DND-41 (cell line): ENCODE measurements at regions not wholly inside any gene's neighbourhood (a gene's known extent, or its start where the extent isn't known, plus 50 kb on each side); places are given as distances from the start of the nearest gene placed in this dataset.

ENCODE experiments used
- EZH2 ChIP-seq: IDR thresholded peaks from 3 replicates; pipeline ENCODE4 v1.6.1; 2012; ENCODE audit warnings: borderline replicate concordance, low read depth, mild to moderate bottlenecking, moderate library complexity, low read length, inconsistent platforms; ENCODE audit not compliant: severe bottlenecking
- TF ChIP-seq, protein P1 (sequence below): IDR thresholded peaks from 2 replicates; pipeline ENCODE4 v1.5.1; 2012; ENCODE audit warnings: borderline replicate concordance, low read length, moderate library complexity, mild to moderate bottlenecking; ENCODE audit not compliant: poor library complexity, severe bottlenecking; ENCODE audit errors: extremely low read depth

DNA sequence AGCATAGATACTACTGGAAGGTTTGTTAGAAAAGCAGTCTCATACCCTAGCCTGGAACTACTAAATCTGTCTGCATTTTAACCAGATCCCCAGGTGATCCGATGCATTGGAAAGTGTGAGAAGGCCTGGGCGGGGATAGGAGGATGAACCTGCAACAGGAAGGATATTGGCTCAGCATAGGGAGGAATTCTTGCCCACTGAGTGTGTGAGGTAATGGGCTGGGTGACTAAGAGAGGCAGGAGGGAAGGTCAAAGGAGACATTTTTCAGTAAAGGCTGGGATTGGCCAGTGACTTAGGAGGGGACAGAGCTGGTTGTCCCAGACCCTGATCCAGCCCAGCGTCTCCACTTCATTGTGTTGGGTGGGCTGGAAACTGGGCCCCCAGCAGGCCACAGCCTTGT is 191.0 kb upstream of the LRFN2 start:
- TF ChIP-seq, protein P1, sequence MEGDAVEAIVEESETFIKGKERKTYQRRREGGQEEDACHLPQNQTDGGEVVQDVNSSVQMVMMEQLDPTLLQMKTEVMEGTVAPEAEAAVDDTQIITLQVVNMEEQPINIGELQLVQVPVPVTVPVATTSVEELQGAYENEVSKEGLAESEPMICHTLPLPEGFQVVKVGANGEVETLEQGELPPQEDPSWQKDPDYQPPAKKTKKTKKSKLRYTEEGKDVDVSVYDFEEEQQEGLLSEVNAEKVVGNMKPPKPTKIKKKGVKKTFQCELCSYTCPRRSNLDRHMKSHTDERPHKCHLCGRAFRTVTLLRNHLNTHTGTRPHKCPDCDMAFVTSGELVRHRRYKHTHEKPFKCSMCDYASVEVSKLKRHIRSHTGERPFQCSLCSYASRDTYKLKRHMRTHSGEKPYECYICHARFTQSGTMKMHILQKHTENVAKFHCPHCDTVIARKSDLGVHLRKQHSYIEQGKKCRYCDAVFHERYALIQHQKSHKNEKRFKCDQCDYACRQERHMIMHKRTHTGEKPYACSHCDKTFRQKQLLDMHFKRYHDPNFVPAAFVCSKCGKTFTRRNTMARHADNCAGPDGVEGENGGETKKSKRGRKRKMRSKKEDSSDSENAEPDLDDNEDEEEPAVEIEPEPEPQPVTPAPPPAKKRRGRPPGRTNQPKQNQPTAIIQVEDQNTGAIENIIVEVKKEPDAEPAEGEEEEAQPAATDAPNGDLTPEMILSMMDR: no peak
- no peak for TF ChIP-seq EZH2
